ENCODE measurements at regions not wholly inside any gene's neighbourhood (a gene's known extent, or its start where the extent isn't known, plus 50 kb on each side); places are given as distances from the start of the nearest gene placed in this dataset.
A peak's percentile ranks its signal among the peaks of the same experiment; 100 is the strongest.

DNA sequence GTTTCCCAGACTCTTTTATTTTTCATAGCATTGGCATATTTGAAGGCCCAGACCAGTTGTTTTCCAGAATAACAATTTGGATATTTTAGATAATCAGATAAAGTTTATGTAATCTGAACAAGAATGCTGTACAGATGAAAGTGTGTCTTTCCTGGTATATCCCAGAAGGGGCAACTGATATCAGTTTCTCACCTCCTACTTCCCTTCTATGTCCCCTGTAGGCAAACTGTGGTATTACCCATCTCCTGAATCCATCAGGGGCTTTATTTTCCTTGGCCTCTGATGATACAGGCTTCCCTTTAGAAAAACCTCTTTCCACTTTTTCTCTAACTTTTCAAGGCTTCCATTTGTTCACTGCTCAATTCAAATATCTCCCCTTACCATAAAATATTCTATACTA is 87.5 kb upstream of the RGS1 start:
- Histone ChIP-seq H2AFZ (ENCODE audit: insufficient read depth, low read depth, low read length, poor library complexity, severe bottlenecking) (no peak overlapping the region), H3K36me3 (replicated peaks in 1 of 2; ENCODE audit: control insufficient read depth in 1 of 2, insufficient read depth in 2 of 2, low read length in 2 of 2) (no peaks in the 10 kb centered on the region), H3K79me2 (ENCODE audit: insufficient read depth, low read length) (no peaks in the 10 kb centered on the region), H3K27me3 (ENCODE audit: control insufficient read depth in 2 of 2, insufficient read depth in 2 of 2, low read length in 2 of 2) (no peaks in the 10 kb centered on the region), H3K9ac (ENCODE audit: insufficient read depth, low read length, poor library complexity, severe bottlenecking) (no peak overlapping the region), H4K20me1 (ENCODE audit: insufficient read depth, low read length) (no peaks in the 10 kb centered on the region), H3K4me2 (replicated peaks; ENCODE audit: extremely low read depth, low read length, poor library complexity, severe bottlenecking) (no peak overlapping the region), H3K4me3 (replicated peaks in 1 of 3; ENCODE audit: low read depth in 2 of 3, low read length in 3 of 3) (no peak overlapping the region), H3K27ac (ENCODE audit: low read depth in 1 of 2, low read length in 2 of 2) (no peak overlapping the region), H3K4me1 (ENCODE audit: control insufficient read depth in 1 of 2, insufficient read depth in 2 of 2, low read length in 2 of 2) (no peaks in the 10 kb centered on the region), H3K9me3 (replicated peaks in 1 of 2; ENCODE audit: control insufficient read depth in 1 of 2, insufficient read depth in 1 of 2, low read length in 2 of 2) (no peaks in the 10 kb centered on the region)
- no peak overlapping the region for H3K27ac Mint-ChIP-seq
- no peak overlapping the region for H3K4me3 Mint-ChIP-seq
- no peaks in the 10 kb centered on the region for H3K4me1 Mint-ChIP-seq
- H3K27me3 Mint-ChIP-seq (ENCODE audit: low read depth in 3 of 3): no peaks in the 10 kb centered on the region
- intact Hi-C loops (cut with micrococcal nuclease): no loop called here
- no peak for DNase-seq
- no peaks in the 10 kb centered on the region for H3K36me3 Mint-ChIP-seq
- peaks cover 0 to 7% (median 3%) of the 10 kb centered on the region in 7 donors for H3K9me3 Mint-ChIP-seq
- peak; percentile 34 for TF ChIP-seq CTCF (IDR thresholded peaks at IDR 0.05)

- H3K4me3 Mint-ChIP-seq: no peak overlapping the region
- Histone ChIP-seq H3K27ac (ENCODE audit: low read depth in 1 of 2, low read length in 2 of 2) (no peak overlapping the region), H3K4me1 (ENCODE audit: control insufficient read depth in 1 of 2, insufficient read depth in 2 of 2, low read length in 2 of 2) (no peaks in the 10 kb centered on the region), H3K4me3 (replicated peaks in 1 of 3; ENCODE audit: low read depth in 2 of 3, low read length in 3 of 3) (no peak overlapping the region), H2AFZ (ENCODE audit: insufficient read depth, low read depth, low read length, poor library complexity, severe bottlenecking) (no peak overlapping the region), H4K20me1 (ENCODE audit: insufficient read depth, low read length) (no peaks in the 10 kb centered on the region), H3K4me2 (replicated peaks; ENCODE audit: extremely low read depth, low read length, poor library complexity, severe bottlenecking) (no peak overlapping the region), H3K9ac (ENCODE audit: insufficient read depth, low read length, poor library complexity, severe bottlenecking) (no peak overlapping the region), H3K79me2 (ENCODE audit: insufficient read depth, low read length) (no peaks in the 10 kb centered on the region), H3K9me3 (replicated peaks in 1 of 2; ENCODE audit: control insufficient read depth in 1 of 2, insufficient read depth in 1 of 2, low read length in 2 of 2) (no peaks in the 10 kb centered on the region), H3K36me3 (replicated peaks in 1 of 2; ENCODE audit: control insufficient read depth in 1 of 2, insufficient read depth in 2 of 2, low read length in 2 of 2) (no peaks in the 10 kb centered on the region), H3K27me3 (ENCODE audit: control insufficient read depth in 2 of 2, insufficient read depth in 2 of 2, low read length in 2 of 2) (no peaks in the 10 kb centered on the region)
- intact Hi-C loops (cut with micrococcal nuclease): no loop called here
- H3K27ac Mint-ChIP-seq: no peak overlapping the region
- H3K9me3 Mint-ChIP-seq: peaks cover 0 to 2% (median under 1%) of the 10 kb centered on the region in 7 donors
- H3K4me1 Mint-ChIP-seq: no peaks in the 10 kb centered on the region
- WGBS (ENCODE audit: insufficient coverage): no CpG with 5 or more reads among the region's 1 CpG
- no peaks in the 10 kb centered on the region for H3K27me3 Mint-ChIP-seq (ENCODE audit: low read depth in 3 of 3)
- no peak for TF ChIP-seq CTCF (IDR thresholded peaks at IDR 0.05)
- no peaks in the 10 kb centered on the region for H3K36me3 Mint-ChIP-seq
- DNase-seq: no peak
Observed at GRCh38 chr1:192489047-192489446, 86.5 kb upstream of the RGS1 start.

Data from CD14-positive monocyte (primary cell).